Erythroblast (primary cell): ENCODE measurements at regions not wholly inside any gene's neighbourhood (a gene's known extent, or its start where the extent isn't known, plus 50 kb on each side); places are given as distances from the start of the nearest gene placed in this dataset.

Experiments used
- GATA1 ChIP-seq: IDR thresholded peaks from 2 replicates; pipeline ENCODE4 v1.6.1; 2011; ENCODE audit warnings: low read depth, mild to moderate bottlenecking, control low read depth, low read length, moderate library complexity
- POLR2A ChIP-seq: IDR thresholded peaks from 2 replicates; pipeline ENCODE4 v1.6.1; 2011; ENCODE audit warnings: mild to moderate bottlenecking, low read length

DNA sequence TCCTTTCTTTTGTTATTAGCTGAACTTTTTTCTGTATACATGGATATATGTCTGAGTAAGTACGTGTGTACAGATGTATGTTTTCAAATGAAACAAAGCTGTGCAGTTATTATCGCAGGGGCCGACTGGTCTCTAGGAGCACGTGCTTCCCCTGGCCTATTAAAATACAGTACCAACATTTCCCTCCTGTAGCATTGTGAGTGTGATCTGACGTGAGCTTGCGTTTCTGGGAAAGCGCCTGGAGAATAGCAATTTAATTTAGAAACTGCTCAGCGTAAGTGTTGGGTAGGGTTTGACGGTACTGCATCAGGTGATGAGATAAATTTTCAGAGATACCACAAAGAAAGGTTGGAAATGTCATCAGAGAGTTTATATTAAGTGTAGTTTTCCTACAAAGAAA is 173.3 kb downstream of the FBXO8 start:
- no peak for TF ChIP-seq POLR2A
- no peak for TF ChIP-seq GATA1
